HepG2 (cell line): ENCODE measurements at regions not wholly inside any gene's neighbourhood (a gene's known extent, or its start where the extent isn't known, plus 50 kb on each side); places are given as distances from the start of the nearest gene placed in this dataset.

ENCODE experiments used
- ATAC-seq: fragments of 200-7000 bp; cut with Tn5 transposase; 3 replicates; pipeline ENCODE4 v1.9.1; 2020; ENCODE audit warnings: mild to moderate bottlenecking, moderate library complexity
- BruUV-seq: library from RNA; stranded (reverse); fragments of 400-500 nt; replicated peaks from 2 replicates; lab custom pipeline; 2021; lab: Mats Ljungman, UMichigan
- CTCF ChIA-PET: fragments of 300-600 bp; formaldehyde crosslinking; extraction: SDS; loops from one replicate; lab custom pipeline; 2021; ENCODE audit warnings: low total read pairs, inconsistent platforms, low intra/inter-chr PET ratio; lab: Yijun Ruan, JAX
- POLR2A ChIA-PET: fragments of 350-600 bp; sonication (Branson Sonifier 250); formaldehyde crosslinking; loops from one replicate; lab custom pipeline; 2020; ENCODE audit warnings: antibody characterized with exemption, inconsistent platforms; lab: Yijun Ruan, JAX
- DNase-seq: peaks from one replicate; pipeline ENCODE4 v3.0.0-alpha.2; 2015; ENCODE audit warnings: low spot score
- FAIRE-seq: peaks from 3 replicates; lab custom pipeline; 2011; peaks lifted over from hg19 to GRCh38; lab: Jason Lieb, UNC
- H2AFZ ChIP-seq: one replicate; pipeline ENCODE4 v1.6.1; 2011; ENCODE audit warnings: low read length, inconsistent platforms
- H3K27ac ChIP-seq: fragments of 300-600 bp; 3 replicates; pipeline ENCODE4 v1.8.0; 2011; ENCODE audit warnings: mixed run types, mild to moderate bottlenecking, mixed read lengths, low read length, inconsistent platforms; ENCODE audit not compliant: insufficient read depth; ENCODE audit errors: extremely low read length
- H3K27me3 ChIP-seq, 2 experiments: fragments of 200-600 bp in 1 of 2; 2 replicates in 1 of 2; 3 replicates in 1 of 2; pipeline versions ENCODE4 v1.6.0 to v1.8.0; 2011; ENCODE audit warnings: low read length in 2 of 2, mild to moderate bottlenecking in 2 of 2, moderate library complexity in 2 of 2, inconsistent platforms in 1 of 2; ENCODE audit not compliant: insufficient read depth in 2 of 2, control insufficient read depth in 1 of 2
- H3K36me3 ChIP-seq, 2 experiments: fragments of 200-600 bp in 1 of 2; replicated peaks in 1 of 2; 2 replicates in 1 of 2; 3 replicates in 1 of 2; pipeline versions ENCODE4 v1.5.1 to v1.8.0; 2011; ENCODE audit warnings: low read length in 2 of 2, inconsistent platforms in 1 of 2; ENCODE audit not compliant: insufficient read depth in 2 of 2, control insufficient read depth in 1 of 2
- H3K4me1 ChIP-seq: 2 replicates; pipeline ENCODE4 v1.5.1; 2012; ENCODE audit warnings: low read length, inconsistent platforms; ENCODE audit not compliant: insufficient read depth
- H3K4me2 ChIP-seq: 2 replicates; pipeline ENCODE4 v1.6.0; 2011; ENCODE audit warnings: low read depth, low read length, inconsistent platforms
- H3K4me3 ChIP-seq, 3 experiments: fragments of 200-600 bp in 1 of 3; sonication (generic), shearing (Covaris generic) in 1 of 3; replicated peaks in 1 of 3; 2 replicates each; pipeline ENCODE4 v1.5.1; 2011 to 2016; ENCODE audit warnings: low read length in 3 of 3, inconsistent platforms in 2 of 3, low read depth in 2 of 3, mild to moderate bottlenecking in 2 of 3, control low read depth in 1 of 3, mixed read lengths in 1 of 3; ENCODE audit not compliant: insufficient read depth in 1 of 3
- H3K79me2 ChIP-seq: one replicate; pipeline ENCODE4 v1.6.1; 2011; ENCODE audit warnings: low read length, inconsistent platforms; ENCODE audit not compliant: insufficient read depth
- H3K9ac ChIP-seq: 2 replicates; pipeline ENCODE4 v1.6.0; 2011; ENCODE audit warnings: mild to moderate bottlenecking, low read depth, low read length, inconsistent platforms; ENCODE audit not compliant: insufficient read depth
- H3K9me3 ChIP-seq: 2 replicates; pipeline ENCODE4 v1.5.1; 2012; ENCODE audit warnings: mild to moderate bottlenecking, low read length
- H4K20me1 ChIP-seq: 2 replicates; pipeline ENCODE4 v1.6.0; 2011; ENCODE audit warnings: inconsistent platforms, mild to moderate bottlenecking, low read length, moderate library complexity; ENCODE audit not compliant: insufficient read depth
- CENPT ChIP-seq: sonication (generic); formaldehyde crosslinking; IDR thresholded peaks from 2 replicates; pipeline ENCODE4 v1.8.0; 2022; ENCODE audit warnings: low read depth, mild to moderate bottlenecking, moderate library complexity, missing genetic modification reagents
- ISX ChIP-seq: sonication (generic); formaldehyde crosslinking; conservative IDR thresholded peaks from 2 replicates; pipeline ENCODE4 v1.5.0; 2020; ENCODE audit warnings: missing genetic modification reagents
- KDM3A ChIP-seq: IDR thresholded peaks from 2 replicates; pipeline ENCODE4 v1.6.1; 2018; ENCODE audit warnings: low read depth, missing compliant biosample characterization
- NR1H2 ChIP-seq: sonication (generic); formaldehyde crosslinking; IDR thresholded peaks from 2 replicates; pipeline ENCODE4 v1.8.1; 2022; ENCODE audit warnings: low read depth, missing genetic modification reagents, borderline replicate concordance
- SALL1 ChIP-seq: sonication (generic); formaldehyde crosslinking; IDR thresholded peaks from 2 replicates; pipeline ENCODE4 v1.8.0; 2022; ENCODE audit warnings: mild to moderate bottlenecking, missing genetic modification reagents
- ZFP1 ChIP-seq: IDR thresholded peaks from 2 replicates; pipeline ENCODE4 v1.6.1; 2016
- ZNF30 ChIP-seq: sonication (generic); formaldehyde crosslinking; IDR thresholded peaks from 2 replicates; pipeline ENCODE4 v1.5.0; 2020; ENCODE audit warnings: mild to moderate bottlenecking, missing genetic modification reagents
- ZNF350 ChIP-seq: sonication (generic); formaldehyde crosslinking; IDR thresholded peaks from 2 replicates; pipeline ENCODE4 v1.4.0; 2020; ENCODE audit warnings: mild to moderate bottlenecking, low read depth, missing genetic modification reagents, borderline replicate concordance
- WGBS: methylation state at CpG from one replicate; pipeline ENCODE4 v1.1.6; 2017; ENCODE audit warnings: low lambda C conversion rate; 5-methylcytosine and 5-hydroxymethylcytosine counted together
- in situ Hi-C: cut with HindIII; loops from 2 replicates; pipeline ENCODE4 v1.10.0; 2017; ENCODE audit warnings: low pct_unique_long_range_greater_than_20kb; ENCODE audit not compliant: extremely low pct_ligation_motif_present
- intact Hi-C: fragments of 100-400 bp; cut with micrococcal nuclease; formaldehyde crosslinking; loops from one replicate; pipeline ENCODE4 v1.10.0; 2022; ENCODE audit not compliant: unreplicated experiment
- TF ChIP-seq, protein P1 (sequence below): sonication (generic); formaldehyde crosslinking; IDR thresholded peaks from 2 replicates; pipeline ENCODE4 v1.8.1; 2023; ENCODE audit warnings: mild to moderate bottlenecking, moderate library complexity, missing genetic modification reagents
- TF ChIP-seq, protein P2 (sequence below): sonication (generic); formaldehyde crosslinking; IDR thresholded peaks from 2 replicates; pipeline ENCODE4 v1.5.1; 2020; ENCODE audit warnings: mild to moderate bottlenecking, missing genetic modification reagents, moderate library complexity
- TF ChIP-seq, protein P3 (sequence below): sonication (generic); formaldehyde crosslinking; IDR thresholded peaks from 2 replicates; pipeline ENCODE4 v1.4.0; 2020; ENCODE audit warnings: missing genetic modification reagents

DNA sequence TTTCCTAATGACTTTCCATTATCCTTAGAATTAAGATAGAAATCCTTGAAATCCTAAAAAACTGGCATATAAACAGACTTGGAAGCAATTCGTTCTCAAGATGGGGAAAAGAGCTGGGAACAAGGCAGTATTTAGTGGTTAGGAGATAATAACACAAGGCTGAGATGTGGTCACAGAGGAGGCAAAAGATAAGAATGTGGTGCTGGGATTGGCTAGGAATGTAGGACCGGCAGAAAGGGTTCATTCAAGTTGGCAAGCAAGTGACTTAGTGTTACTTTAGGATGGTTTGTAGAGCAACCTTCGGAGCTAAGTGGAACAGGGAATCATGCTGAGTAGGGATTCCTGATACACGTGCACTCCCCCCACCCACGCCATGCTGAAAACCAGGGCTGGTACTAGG, 121.9 kb upstream of the RPS6KA3 start:
- FAIRE-seq (no peak), ATAC-seq (no peak), DNase-seq (no peak)
- ChIA-PET CTCF (no interaction called here), POLR2A (no interaction called here)
- TF ChIP-seq ZNF350 (no peak), SALL1 (CRISPR knock-in tag) (no peak), ISX (CRISPR knock-in tag) (no peak), ZFP1 (CRISPR knock-in tag) (no peak), ZNF30 (CRISPR knock-in tag) (no peak), NR1H2 (no peak), KDM3A (CRISPR knock-in tag) (no peak), CENPT (no peak)
- TF ChIP-seq, protein P1, sequence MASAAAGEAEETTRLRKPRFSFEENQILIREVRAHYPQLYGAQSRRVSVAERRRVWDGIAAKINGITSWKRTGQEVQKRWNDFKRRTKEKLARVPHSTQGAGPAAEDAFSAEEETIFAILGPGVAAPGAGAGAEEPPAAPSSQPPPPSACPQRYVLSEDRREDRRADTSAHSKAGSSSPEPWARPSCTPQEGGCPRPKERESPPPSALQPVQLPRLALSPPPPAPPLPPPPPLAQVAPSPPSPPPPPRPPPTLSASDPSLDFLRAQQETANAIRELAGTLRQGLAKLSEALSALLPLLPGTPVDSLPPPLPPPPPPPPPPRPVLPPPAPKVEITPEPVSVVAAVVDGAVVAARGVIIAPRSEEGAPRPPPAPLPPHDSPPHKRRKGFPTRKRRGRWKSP: no peak
- TF ChIP-seq, protein P2, sequence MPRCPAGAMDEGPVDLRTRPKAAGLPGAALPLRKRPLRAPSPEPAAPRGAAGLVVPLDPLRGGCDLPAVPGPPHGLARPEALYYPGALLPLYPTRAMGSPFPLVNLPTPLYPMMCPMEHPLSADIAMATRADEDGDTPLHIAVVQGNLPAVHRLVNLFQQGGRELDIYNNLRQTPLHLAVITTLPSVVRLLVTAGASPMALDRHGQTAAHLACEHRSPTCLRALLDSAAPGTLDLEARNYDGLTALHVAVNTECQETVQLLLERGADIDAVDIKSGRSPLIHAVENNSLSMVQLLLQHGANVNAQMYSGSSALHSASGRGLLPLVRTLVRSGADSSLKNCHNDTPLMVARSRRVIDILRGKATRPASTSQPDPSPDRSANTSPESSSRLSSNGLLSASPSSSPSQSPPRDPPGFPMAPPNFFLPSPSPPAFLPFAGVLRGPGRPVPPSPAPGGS: no peak
- TF ChIP-seq, protein P3, sequence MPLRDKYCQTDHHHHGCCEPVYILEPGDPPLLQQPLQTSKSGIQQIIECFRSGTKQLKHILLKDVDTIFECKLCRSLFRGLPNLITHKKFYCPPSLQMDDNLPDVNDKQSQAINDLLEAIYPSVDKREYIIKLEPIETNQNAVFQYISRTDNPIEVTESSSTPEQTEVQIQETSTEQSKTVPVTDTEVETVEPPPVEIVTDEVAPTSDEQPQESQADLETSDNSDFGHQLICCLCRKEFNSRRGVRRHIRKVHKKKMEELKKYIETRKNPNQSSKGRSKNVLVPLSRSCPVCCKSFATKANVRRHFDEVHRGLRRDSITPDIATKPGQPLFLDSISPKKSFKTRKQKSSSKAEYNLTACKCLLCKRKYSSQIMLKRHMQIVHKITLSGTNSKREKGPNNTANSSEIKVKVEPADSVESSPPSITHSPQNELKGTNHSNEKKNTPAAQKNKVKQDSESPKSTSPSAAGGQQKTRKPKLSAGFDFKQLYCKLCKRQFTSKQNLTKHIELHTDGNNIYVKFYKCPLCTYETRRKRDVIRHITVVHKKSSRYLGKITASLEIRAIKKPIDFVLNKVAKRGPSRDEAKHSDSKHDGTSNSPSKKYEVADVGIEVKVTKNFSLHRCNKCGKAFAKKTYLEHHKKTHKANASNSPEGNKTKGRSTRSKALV (CRISPR knock-in tag): no peak
- no peak overlapping the region for H3K9ac ChIP-seq
- no peak overlapping the region for H3K4me2 ChIP-seq
- intact Hi-C loops (no loop called here), in situ Hi-C loops (no loop called here)
- no peaks in the 10 kb centered on the region for H3K36me3 ChIP-seq
- H3K9me3 ChIP-seq: no peaks in the 10 kb centered on the region
- WGBS: 83% methylated on average over 4 of the region's 5 CpGs
- H3K79me2 ChIP-seq: no peaks in the 10 kb centered on the region
- peaks cover 11% of the 10 kb centered on the region for H3K4me1 ChIP-seq
- BruUV-seq: no TSS peak
- no peaks in the 10 kb centered on the region for H4K20me1 ChIP-seq
- no peak overlapping the region for H3K27ac ChIP-seq
- no peak overlapping the region for H3K4me3 ChIP-seq
- H2AFZ ChIP-seq: no peak overlapping the region
- no peaks in the 10 kb centered on the region for H3K27me3 ChIP-seq
